ENCODE measurements at regions not wholly inside any gene's neighbourhood (a gene's known extent, or its start where the extent isn't known, plus 50 kb on each side); places are given as distances from the start of the nearest gene placed in this dataset.

DNA sequence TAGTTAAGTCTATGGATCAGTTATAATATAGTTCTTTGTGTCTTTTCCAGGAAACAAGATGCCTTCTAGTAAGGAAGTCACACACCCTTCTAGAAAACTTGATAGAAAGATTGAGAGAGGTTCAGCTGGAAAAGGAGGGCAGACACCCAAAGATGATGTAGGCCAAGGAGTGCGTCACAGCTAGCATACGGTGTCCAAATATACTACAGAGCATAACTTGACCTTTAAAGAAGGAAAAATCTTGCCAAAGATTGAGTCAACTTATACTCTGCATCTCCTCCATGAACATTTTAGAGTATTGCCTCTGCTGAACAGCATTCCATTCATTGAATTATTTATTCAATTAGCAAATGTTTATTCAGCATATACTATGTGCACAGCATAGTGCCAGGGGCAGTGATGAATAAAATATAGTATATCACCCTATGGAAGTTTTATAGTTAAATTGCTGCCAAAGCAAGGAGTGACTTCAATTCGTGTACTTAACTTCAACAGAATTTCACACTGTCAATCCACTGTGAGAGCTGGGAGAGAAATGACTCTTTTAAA is 51.9 kb upstream of the SLC6A14 start:
- Histone ChIP-seq H3K4me3 (ENCODE audit: control insufficient read depth in 2 of 3, extremely low read depth in 1 of 3, insufficient read depth in 2 of 3, low read depth in 1 of 3, low read length in 3 of 3) (no peak overlapping the region), H3K4me2 (ENCODE audit: control insufficient read depth, extremely low read depth, insufficient read depth, low read depth, low read length) (no peak overlapping the region), H3K4me1 (ENCODE audit: control insufficient read depth, extremely low read depth, insufficient read depth, low read length) (peaks cover 8% of the 10 kb centered on the region), H3K9me1 (ENCODE audit: control insufficient read depth, extremely low read depth, insufficient read depth, low read length) (no peaks in the 10 kb centered on the region), H3K27me3 (ENCODE audit: control insufficient read depth, extremely low read depth, insufficient read depth, low read length) (no peaks in the 10 kb centered on the region), H2AFZ (ENCODE audit: control insufficient read depth, low read length) (no peak overlapping the region), H3K27ac (ENCODE audit: control insufficient read depth, insufficient read depth, low read length) (no peak overlapping the region), H3K79me2 (ENCODE audit: control insufficient read depth, insufficient read depth, low read length) (no peaks in the 10 kb centered on the region), H3K36me3 (ENCODE audit: control insufficient read depth in 2 of 2, extremely low read depth in 1 of 2, insufficient read depth in 2 of 2, low read length in 2 of 2) (no peaks in the 10 kb centered on the region), H4K20me1 (ENCODE audit: control insufficient read depth, extremely low read depth, insufficient read depth, low read length) (no peaks in the 10 kb centered on the region), H3K9me3 (ENCODE audit: control insufficient read depth, low read depth, low read length) (no peaks in the 10 kb centered on the region), H3K9ac (ENCODE audit: control insufficient read depth, extremely low read depth, insufficient read depth, low read length) (no peak overlapping the region)
- TF ChIP-seq EZH2 (IDR thresholded peaks at IDR 0.05; ENCODE audit: low read length) (no peak), CTCF (optimal IDR thresholded peaks at IDR 0.05 in 1 of 3, IDR thresholded peaks at IDR 0.05 in 1 of 3, conservative IDR thresholded peaks at IDR 0.05 in 1 of 3; ENCODE audit: extremely low read depth in 1 of 3, insufficient read depth in 2 of 3, low read length in 3 of 3) (no peak)
- dilution Hi-C loops (cut with MboI; ENCODE audit: extremely low pct_ligation_motif_present, low sequenced_read_pairs), result no loop called here
- FAIRE-seq (no peak), DNase-seq (ENCODE audit: low read depth, low spot score) (no peak)
